Activated T-cell treated with anti-CD3 and anti-CD28 coated beads for 24 hours (primary cell): ENCODE measurements at regions not wholly inside any gene's neighbourhood (a gene's known extent, or its start where the extent isn't known, plus 50 kb on each side); places are given as distances from the start of the nearest gene placed in this dataset.
"Not testable (repeated sequence)": the region's sequence is repeated elsewhere in the genome, so short reads cannot be mapped to it uniquely, and the experiment has no call there.

ENCODE experiments used
- DNase-seq: peaks from one replicate; pipeline ENCODE4 v3.0.0-alpha.2; 2020; ENCODE audit warnings: low read depth

- DNase-seq: no peak
Measured at GRCh38 chr2:20130821-20131645, 79.6 kb upstream of the LAPTM4A start.

- no peak for DNase-seq
Measured at GRCh38 chr2:20130160-20130560, 78.7 kb upstream of the LAPTM4A start.

- DNase-seq: no peak
Measured at GRCh38 chr2:20129331-20130159, 78.1 kb upstream of the LAPTM4A start.

- DNase-seq: no peak
Measured at GRCh38 chr2:20128506-20129330, 77.3 kb upstream of the LAPTM4A start.

- DNase-seq: no peak
Measured at GRCh38 chr2:20126469-20126868, 75.0 kb upstream of the LAPTM4A start.

GRCh38 chr2:20126040-20126439 lies 74.6 kb upstream of the LAPTM4A start:
- no peak for DNase-seq

- DNase-seq: no peak
Measured at GRCh38 chr2:20125616-20126015, 74.2 kb upstream of the LAPTM4A start.

GRCh38 chr2:20125164-20125563 lies 73.7 kb upstream of the LAPTM4A start:
- no peak for DNase-seq

GRCh38 chr2:20123871-20124594 lies 72.6 kb upstream of the LAPTM4A start:
- no peak for DNase-seq

- no peak for DNase-seq
Measured at GRCh38 chr2:20122864-20123263, 71.4 kb upstream of the LAPTM4A start.

GRCh38 chr2:20120569-20121416 lies 69.4 kb upstream of the LAPTM4A start:
- no peak for DNase-seq

GRCh38 chr2:20118051-20118450 lies 66.6 kb upstream of the LAPTM4A start:
- no peak for DNase-seq

GRCh38 chr2:20115902-20116301 lies 64.5 kb upstream of the LAPTM4A start:
- no peak for DNase-seq

- no peak for DNase-seq
Measured at GRCh38 chr2:20115374-20115773, 63.9 kb upstream of the LAPTM4A start.

GRCh38 chr2:20113986-20114938 lies 62.8 kb upstream of the LAPTM4A start:
- DNase-seq: no peak

- no peak for DNase-seq
Measured at GRCh38 chr2:20113004-20113796, 61.8 kb upstream of the LAPTM4A start.

- DNase-seq: not testable (repeated sequence)
Measured at GRCh38 chr2:20112361-20112760, 60.9 kb upstream of the LAPTM4A start.

- DNase-seq: no peak
Measured at GRCh38 chr2:20111311-20112131, 60.1 kb upstream of the LAPTM4A start.
